ENCODE measurements at regions not wholly inside any gene's neighbourhood (a gene's known extent, or its start where the extent isn't known, plus 50 kb on each side); places are given as distances from the start of the nearest gene placed in this dataset.

DNA sequence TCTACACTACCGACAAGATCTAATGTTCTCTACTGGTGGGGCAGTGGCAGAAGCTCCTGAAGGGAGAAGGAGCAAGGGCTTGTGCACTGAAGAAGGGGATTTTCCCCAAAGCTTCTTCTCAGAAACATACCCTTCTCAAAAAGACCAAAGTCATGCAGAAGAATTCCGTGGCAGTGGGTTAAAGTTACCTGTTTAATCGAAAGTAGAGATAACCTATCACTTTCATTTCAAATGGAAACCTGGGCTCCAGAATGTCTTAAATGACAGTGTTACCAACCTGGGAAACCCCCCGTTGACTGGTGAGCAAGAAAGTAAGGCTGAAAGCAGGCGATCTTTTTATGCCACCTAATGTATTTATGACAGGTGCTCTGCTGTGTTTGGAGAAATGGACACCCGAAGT lies 92.5 kb upstream of the TEX13D start:
- Histone ChIP-seq H3K9ac (ENCODE audit: low read length) (no peak overlapping the region), H3K4me3 (ENCODE audit: low read length) (no peak overlapping the region), H3K4me1 (ENCODE audit: control insufficient read depth, insufficient read depth, low read length) (no peaks in the 10 kb centered on the region), H3K9me3 (ENCODE audit: control insufficient read depth, low read length) (no peaks in the 10 kb centered on the region), H3K27me3 (ENCODE audit: control insufficient read depth, insufficient read depth, low read length) (no peaks in the 10 kb centered on the region), H3K36me3 (ENCODE audit: control insufficient read depth, insufficient read depth, low read length) (no peaks in the 10 kb centered on the region)

DNA sequence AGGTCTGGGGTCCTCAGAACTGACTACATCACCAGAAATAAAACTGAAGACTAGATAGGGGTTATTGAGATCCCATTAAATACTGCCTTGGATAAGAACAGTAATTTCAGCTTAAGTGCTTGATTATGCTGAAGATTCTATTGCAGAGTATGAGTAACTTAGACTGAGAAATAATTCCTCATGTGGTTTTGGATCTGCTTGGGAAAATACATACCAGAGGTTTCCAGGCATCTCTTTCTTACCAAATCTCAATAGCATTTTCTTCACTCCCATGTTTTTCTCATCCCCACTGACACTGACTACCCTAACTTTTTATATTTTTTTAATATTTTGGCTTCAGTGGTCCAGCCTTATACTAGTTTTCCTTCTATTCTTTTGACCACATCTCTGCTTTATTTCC lies 92.0 kb upstream of the TEX13D start:
- Histone ChIP-seq H3K4me1 (ENCODE audit: control insufficient read depth, insufficient read depth, low read length) (no peaks in the 10 kb centered on the region), H3K9ac (ENCODE audit: low read length) (no peak overlapping the region)

DNA sequence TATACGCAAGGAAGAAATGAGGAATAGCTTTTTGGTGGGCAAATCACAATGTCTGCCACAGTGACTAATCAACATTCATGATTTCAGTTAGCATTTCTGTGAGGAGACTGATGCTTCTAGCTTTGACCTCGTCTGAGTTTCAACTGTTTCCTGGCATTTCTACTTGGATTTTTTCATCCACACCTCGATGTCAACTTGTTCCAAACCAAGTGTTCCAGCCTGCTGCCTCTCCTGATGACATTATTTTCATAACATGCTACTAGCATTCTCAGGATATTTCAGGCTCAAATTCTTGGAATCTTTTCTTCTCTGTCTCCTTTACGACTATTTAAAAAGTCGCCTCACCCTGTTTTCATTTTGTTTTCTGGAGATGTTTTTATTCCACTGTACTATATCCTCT lies 90.3 kb upstream of the TEX13D start:
- H3K36me3 ChIP-seq (ENCODE audit: control insufficient read depth, insufficient read depth, low read length), result no peaks in the 10 kb centered on the region
- H3K9me3 ChIP-seq (ENCODE audit: control insufficient read depth, low read length), result no peaks in the 10 kb centered on the region
- H3K4me3 ChIP-seq (ENCODE audit: low read length), result no peak overlapping the region
- H3K4me1 ChIP-seq (ENCODE audit: control insufficient read depth, insufficient read depth, low read length), result no peaks in the 10 kb centered on the region
- H3K9ac ChIP-seq (ENCODE audit: low read length), result no peak overlapping the region
- H3K27me3 ChIP-seq (ENCODE audit: control insufficient read depth, insufficient read depth, low read length), result no peaks in the 10 kb centered on the region

More for the DNA sequence above, 92.0 kb upstream of the TEX13D start:
- Histone ChIP-seq H3K27me3 (ENCODE audit: control insufficient read depth, insufficient read depth, low read length) (no peaks in the 10 kb centered on the region), H3K9me3 (ENCODE audit: control insufficient read depth, low read length) (no peaks in the 10 kb centered on the region), H3K4me3 (ENCODE audit: low read length) (no peak overlapping the region), H3K36me3 (ENCODE audit: control insufficient read depth, insufficient read depth, low read length) (no peaks in the 10 kb centered on the region)

DNA sequence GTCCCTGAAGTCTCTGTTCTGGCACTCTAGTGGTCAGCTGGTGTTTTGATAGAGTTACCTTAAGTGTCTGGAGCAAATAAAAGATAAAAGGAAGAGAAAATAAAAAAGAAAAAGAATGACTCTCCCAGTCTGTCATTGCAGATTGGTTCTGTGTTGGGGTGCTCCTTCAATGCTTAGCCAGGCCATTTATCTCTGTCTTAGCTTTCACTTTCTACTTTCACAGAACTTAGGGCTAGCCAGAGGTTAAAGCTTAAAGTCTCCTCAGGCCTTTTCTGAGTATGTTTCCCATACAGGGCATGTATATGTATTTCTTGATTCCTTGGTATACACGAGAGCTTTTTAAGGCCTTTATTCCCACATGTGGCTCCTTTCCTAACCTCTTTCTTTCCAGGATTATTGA lies 83.1 kb upstream of the TEX13D start:
- Histone ChIP-seq H3K36me3 (ENCODE audit: control insufficient read depth, insufficient read depth, low read length) (no peaks in the 10 kb centered on the region), H3K4me1 (ENCODE audit: control insufficient read depth, insufficient read depth, low read length) (no peaks in the 10 kb centered on the region)

DNA sequence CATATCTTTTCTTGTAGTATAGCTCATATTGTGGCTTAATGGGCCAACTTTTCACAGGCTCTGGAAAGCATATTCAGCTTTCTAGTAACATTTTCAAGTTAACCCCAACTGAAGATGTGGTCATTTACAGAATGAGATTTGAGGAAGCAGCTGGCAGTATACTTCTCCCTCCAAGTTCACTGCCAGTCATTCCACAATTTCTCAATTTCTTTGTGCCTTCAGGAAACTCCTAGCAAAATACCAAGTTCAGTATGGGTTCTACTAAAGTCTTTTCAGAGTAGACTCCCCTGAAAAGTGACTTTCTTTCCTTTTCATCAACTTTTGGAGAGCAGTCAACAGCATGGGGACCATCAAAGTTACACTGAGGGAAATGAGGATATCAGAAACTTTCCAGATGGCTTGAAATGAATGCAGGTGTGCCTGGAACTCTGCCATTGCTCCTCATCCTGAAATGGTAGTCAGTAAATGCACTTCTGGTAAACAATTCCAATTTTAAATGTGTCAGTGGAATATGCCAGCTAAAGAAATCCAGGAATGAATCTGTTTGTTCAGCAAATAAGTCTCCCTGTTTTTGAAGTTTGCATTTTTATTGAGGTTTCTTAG lies 81.5 kb upstream of the TEX13D start:
- no peaks in the 10 kb centered on the region for H3K9me3 ChIP-seq (ENCODE audit: control insufficient read depth, low read length)
- no peak overlapping the region for H3K4me3 ChIP-seq (ENCODE audit: low read length)
- H3K27me3 ChIP-seq (ENCODE audit: control insufficient read depth, insufficient read depth, low read length), result no peaks in the 10 kb centered on the region
- no peak overlapping the region for H3K9ac ChIP-seq (ENCODE audit: low read length)
- no peaks in the 10 kb centered on the region for H3K4me1 ChIP-seq (ENCODE audit: control insufficient read depth, insufficient read depth, low read length)
- no peaks in the 10 kb centered on the region for H3K36me3 ChIP-seq (ENCODE audit: control insufficient read depth, insufficient read depth, low read length)

More for the DNA sequence above, 83.1 kb upstream of the TEX13D start:
- Histone ChIP-seq H3K27me3 (ENCODE audit: control insufficient read depth, insufficient read depth, low read length) (no peaks in the 10 kb centered on the region), H3K9me3 (ENCODE audit: control insufficient read depth, low read length) (no peaks in the 10 kb centered on the region), H3K4me3 (ENCODE audit: low read length) (no peak overlapping the region), H3K9ac (ENCODE audit: low read length) (no peak overlapping the region)

DNA sequence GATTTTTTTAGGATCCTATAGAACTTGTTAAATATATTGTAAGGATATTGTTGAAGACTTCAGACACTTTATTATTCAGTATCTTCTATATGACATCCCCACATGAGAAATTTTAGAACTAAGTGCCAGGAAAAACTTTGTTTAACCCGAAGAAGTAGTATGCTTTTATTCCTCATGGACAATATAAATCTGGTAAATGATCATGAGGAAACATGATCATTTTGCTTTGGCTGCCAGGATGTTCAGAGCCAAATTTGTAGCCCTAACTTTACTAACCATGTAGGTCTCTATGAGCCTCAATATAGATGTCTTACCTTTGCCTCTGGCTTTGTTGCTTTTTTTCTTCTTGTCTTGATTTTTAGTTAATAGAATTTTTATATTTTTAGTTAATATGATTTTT lies 77.8 kb upstream of the TEX13D start:
- Histone ChIP-seq H3K9ac (ENCODE audit: low read length) (no peak overlapping the region), H3K36me3 (ENCODE audit: control insufficient read depth, insufficient read depth, low read length) (no peaks in the 10 kb centered on the region), H3K9me3 (ENCODE audit: control insufficient read depth, low read length) (no peaks in the 10 kb centered on the region), H3K4me3 (ENCODE audit: low read length) (no peak overlapping the region), H3K4me1 (ENCODE audit: control insufficient read depth, insufficient read depth, low read length) (no peaks in the 10 kb centered on the region), H3K27me3 (ENCODE audit: control insufficient read depth, insufficient read depth, low read length) (no peaks in the 10 kb centered on the region)

DNA sequence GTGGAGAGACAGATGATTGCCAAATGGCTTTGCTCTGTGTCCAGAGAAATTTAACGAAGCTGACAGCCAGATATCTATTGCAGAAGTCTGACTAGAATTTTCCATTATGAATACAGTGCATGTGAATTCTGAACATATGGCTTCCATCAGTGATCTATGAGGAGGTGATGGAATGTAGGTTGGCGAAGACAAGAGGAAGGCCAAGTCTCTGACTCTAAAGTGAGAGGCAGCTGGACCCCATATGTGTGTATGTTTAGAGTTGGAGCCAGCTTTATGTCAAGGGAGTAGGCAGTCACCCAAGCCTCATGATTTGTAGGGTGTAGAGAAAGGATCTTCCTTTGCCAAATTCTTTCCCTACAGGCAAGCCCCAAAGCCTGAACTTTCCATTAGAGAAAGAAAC lies 76.2 kb upstream of the TEX13D start:
- no peak overlapping the region for H3K4me3 ChIP-seq (ENCODE audit: low read length)
- H3K9me3 ChIP-seq (ENCODE audit: control insufficient read depth, low read length), result no peaks in the 10 kb centered on the region
- H3K9ac ChIP-seq (ENCODE audit: low read length), result no peak overlapping the region
- H3K27me3 ChIP-seq (ENCODE audit: control insufficient read depth, insufficient read depth, low read length), result no peaks in the 10 kb centered on the region
- no peaks in the 10 kb centered on the region for H3K4me1 ChIP-seq (ENCODE audit: control insufficient read depth, insufficient read depth, low read length)
- H3K36me3 ChIP-seq (ENCODE audit: control insufficient read depth, insufficient read depth, low read length), result no peaks in the 10 kb centered on the region

DNA sequence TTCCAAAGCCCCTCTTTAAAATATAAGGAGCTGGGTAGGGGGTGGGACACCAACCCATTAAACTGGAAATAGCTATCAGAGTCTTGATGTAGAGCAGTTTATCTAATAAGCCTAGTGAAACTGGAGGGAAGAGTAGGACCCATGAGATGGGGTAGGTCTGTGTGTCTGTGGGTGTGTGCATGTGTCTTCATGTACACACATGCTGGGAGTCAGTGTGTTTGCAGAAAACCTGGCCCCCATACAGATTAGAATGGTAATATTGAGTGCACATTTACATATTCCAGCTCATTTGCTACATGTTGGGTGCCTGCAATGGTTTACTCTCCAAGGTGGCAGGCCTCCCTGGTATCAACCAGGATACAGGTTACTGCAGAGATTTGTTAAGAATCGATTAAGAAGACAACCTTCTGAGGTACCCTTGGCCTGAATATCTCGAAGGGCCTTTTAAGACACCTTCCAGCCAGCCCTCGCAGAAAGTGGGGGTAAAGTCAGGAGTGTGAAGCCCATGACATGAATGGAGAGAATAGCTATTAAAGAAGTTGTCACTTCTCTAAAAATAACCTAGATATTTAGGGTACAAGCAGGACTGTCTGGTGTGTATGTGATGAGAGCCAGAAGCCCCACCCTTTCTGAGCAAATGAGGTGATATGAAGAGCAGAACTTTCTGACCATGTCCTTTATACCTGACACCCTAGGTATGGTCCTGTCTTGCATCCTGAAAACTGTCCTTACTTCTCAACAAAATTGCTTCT lies 75.7 kb upstream of the TEX13D start:
- H3K9me3 ChIP-seq (ENCODE audit: control insufficient read depth, low read length), result no peaks in the 10 kb centered on the region
- H3K27me3 ChIP-seq (ENCODE audit: control insufficient read depth, insufficient read depth, low read length), result no peaks in the 10 kb centered on the region
- H3K36me3 ChIP-seq (ENCODE audit: control insufficient read depth, insufficient read depth, low read length), result no peaks in the 10 kb centered on the region
- no peak overlapping the region for H3K9ac ChIP-seq (ENCODE audit: low read length)
- H3K4me3 ChIP-seq (ENCODE audit: low read length), result no peak overlapping the region
- H3K4me1 ChIP-seq (ENCODE audit: control insufficient read depth, insufficient read depth, low read length), result no peaks in the 10 kb centered on the region

DNA sequence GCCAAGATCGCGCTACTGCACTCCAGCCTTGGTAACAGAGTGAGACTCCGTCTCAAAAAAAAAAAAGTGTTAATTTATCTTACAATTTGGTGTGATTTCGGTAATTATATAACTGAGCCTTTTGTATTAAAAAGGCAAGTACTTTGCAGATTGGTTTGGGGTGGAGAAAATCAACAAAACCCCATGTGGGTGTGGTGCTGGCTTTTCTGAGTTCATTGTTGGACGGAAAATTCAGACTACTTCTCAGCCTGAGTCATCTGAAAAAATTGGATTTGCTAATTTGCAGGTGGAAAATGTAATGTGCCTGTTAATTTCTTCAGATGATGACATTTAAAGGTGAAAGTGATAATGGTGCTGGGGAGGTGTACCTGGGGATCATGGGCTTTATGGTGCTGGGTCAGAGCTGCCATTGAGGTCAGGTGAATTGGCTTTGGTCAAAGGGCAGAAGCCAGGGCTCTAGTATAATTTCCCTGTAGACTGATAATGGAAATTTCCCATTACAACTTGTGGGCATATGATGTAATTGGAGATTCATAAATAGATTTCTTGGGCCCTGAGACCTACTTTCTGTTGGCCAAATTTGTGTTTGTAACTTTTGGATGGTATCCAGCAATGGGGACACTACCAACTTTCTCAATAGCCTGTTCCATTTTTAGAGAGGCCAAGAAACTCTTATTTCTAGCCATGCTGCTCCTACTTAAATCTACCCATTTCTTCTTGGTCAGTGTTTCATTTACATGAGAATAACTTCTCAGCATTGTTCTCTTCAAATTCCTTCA lies 74.3 kb upstream of the TEX13D start:
- H3K9me3 ChIP-seq (ENCODE audit: control insufficient read depth, low read length), result no peaks in the 10 kb centered on the region
- no peaks in the 10 kb centered on the region for H3K27me3 ChIP-seq (ENCODE audit: control insufficient read depth, insufficient read depth, low read length)
- no peak overlapping the region for H3K9ac ChIP-seq (ENCODE audit: low read length)
- H3K4me1 ChIP-seq (ENCODE audit: control insufficient read depth, insufficient read depth, low read length), result no peaks in the 10 kb centered on the region
- H3K4me3 ChIP-seq (ENCODE audit: low read length), result no peak overlapping the region
- no peaks in the 10 kb centered on the region for H3K36me3 ChIP-seq (ENCODE audit: control insufficient read depth, insufficient read depth, low read length)

DNA sequence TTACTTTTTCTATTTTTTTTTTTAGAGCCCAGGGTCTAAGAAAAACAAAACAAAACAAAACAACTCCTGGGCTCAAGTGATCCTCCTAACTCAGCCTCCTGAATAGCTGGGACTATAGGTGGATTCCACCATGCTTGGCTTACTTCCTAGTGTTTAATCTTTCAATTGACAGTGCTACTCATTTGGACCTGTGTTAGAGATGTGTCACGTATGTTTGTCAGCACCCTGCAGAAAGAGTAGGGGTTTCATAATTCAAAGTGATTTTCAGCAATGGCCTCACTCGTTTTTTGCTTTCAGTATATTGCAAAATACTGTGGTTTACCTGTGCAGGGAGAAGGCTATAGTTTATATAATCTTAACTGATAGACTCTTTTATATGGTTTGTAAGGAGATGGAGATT lies 71.6 kb upstream of the TEX13D start:
- no peak overlapping the region for H3K9ac ChIP-seq (ENCODE audit: low read length)
- no peak overlapping the region for H3K4me3 ChIP-seq (ENCODE audit: low read length)
- no peaks in the 10 kb centered on the region for H3K27me3 ChIP-seq (ENCODE audit: control insufficient read depth, insufficient read depth, low read length)
- no peaks in the 10 kb centered on the region for H3K9me3 ChIP-seq (ENCODE audit: control insufficient read depth, low read length)
- H3K4me1 ChIP-seq (ENCODE audit: control insufficient read depth, insufficient read depth, low read length), result no peaks in the 10 kb centered on the region
- no peaks in the 10 kb centered on the region for H3K36me3 ChIP-seq (ENCODE audit: control insufficient read depth, insufficient read depth, low read length)

DNA sequence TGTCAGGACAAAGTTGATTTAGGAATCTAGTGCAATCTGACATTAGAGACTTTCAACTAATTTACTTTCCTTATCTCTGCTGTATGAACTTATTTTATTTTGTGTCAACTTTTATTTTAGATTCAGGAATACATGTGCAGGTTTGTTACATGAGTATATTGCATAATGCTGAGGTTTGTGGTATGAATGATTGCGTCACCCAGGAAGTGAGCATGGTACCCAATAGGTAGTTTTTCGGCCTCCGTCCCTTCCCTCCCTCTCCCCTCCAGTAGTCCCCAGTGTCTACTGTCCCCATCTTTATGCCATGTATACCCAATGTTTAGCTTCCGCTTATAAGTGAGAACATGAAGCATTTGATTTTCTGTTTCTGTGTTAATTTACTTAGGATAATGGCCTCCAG lies 68.7 kb upstream of the TEX13D start:
- H3K4me3 ChIP-seq (ENCODE audit: low read length), result no peak overlapping the region
- H3K9ac ChIP-seq (ENCODE audit: low read length), result no peak overlapping the region
- H3K36me3 ChIP-seq (ENCODE audit: control insufficient read depth, insufficient read depth, low read length), result no peaks in the 10 kb centered on the region

DNA sequence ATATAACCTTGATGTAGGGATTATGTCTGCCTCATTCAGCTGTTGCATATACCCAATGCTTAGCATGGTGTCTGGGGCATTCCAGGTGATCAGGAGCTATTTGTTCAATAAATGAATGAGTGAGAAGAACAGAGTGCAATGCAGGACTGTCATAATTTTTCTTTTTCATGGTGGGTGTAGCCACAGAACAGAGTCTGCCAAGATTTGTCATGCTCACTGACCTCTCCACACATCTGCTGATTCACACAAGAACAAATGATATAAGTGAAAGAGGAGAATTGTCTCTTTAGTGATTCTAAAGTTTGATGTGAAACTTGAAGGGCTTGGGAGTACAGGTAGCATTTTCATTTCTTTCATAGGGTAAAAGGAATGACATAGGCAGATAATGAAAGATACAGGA lies 64.4 kb upstream of the TEX13D start:
- no peaks in the 10 kb centered on the region for H3K9me3 ChIP-seq (ENCODE audit: control insufficient read depth, low read length)
- no peaks in the 10 kb centered on the region for H3K36me3 ChIP-seq (ENCODE audit: control insufficient read depth, insufficient read depth, low read length)
- H3K9ac ChIP-seq (ENCODE audit: low read length), result no peak overlapping the region
- H3K4me1 ChIP-seq (ENCODE audit: control insufficient read depth, insufficient read depth, low read length), result no peaks in the 10 kb centered on the region
- H3K27me3 ChIP-seq (ENCODE audit: control insufficient read depth, insufficient read depth, low read length), result no peaks in the 10 kb centered on the region
- H3K4me3 ChIP-seq (ENCODE audit: low read length), result no peak overlapping the region

More for the DNA sequence above, 68.7 kb upstream of the TEX13D start:
- no peaks in the 10 kb centered on the region for H3K27me3 ChIP-seq (ENCODE audit: control insufficient read depth, insufficient read depth, low read length)
- H3K4me1 ChIP-seq (ENCODE audit: control insufficient read depth, insufficient read depth, low read length), result no peaks in the 10 kb centered on the region
- H3K9me3 ChIP-seq (ENCODE audit: control insufficient read depth, low read length), result no peaks in the 10 kb centered on the region

Measured in mucosa of stomach (tissue), 1 donor.